OCI-LY7 (cell line): ENCODE measurements at regions not wholly inside any gene's neighbourhood (a gene's known extent, or its start where the extent isn't known, plus 50 kb on each side); places are given as distances from the start of the nearest gene placed in this dataset.

Experiments
- CTCF ChIP-seq: fragments of 200-600 bp; sonication (generic); conservative IDR thresholded peaks from 2 replicates; pipeline ENCODE4 v1.5.1; 2014; ENCODE audit warnings: mild to moderate bottlenecking, antibody characterized with exemption, low read length, moderate library complexity, mixed read lengths
- EZH2phosphoT487 ChIP-seq: fragments of 200-600 bp; sonication (generic); IDR thresholded peaks from 2 replicates; pipeline ENCODE4 v1.6.1; 2018; ENCODE audit warnings: low read depth, borderline replicate concordance, mild to moderate bottlenecking, mixed run types, antibody characterized with exemption, low read length, moderate library complexity, mixed read lengths

- TF ChIP-seq CTCF (no peak), EZH2phosphoT487 (no peak)
Observed at GRCh38 chr5:34517249-34517648, 138.9 kb upstream of the RAI14 start.
